Activated CD8-positive, alpha-beta T cell treated with anti-CD3 and anti-CD28 coated beads for 36 hours (primary cell): ENCODE measurements at regions not wholly inside any gene's neighbourhood (a gene's known extent, or its start where the extent isn't known, plus 50 kb on each side); places are given as distances from the start of the nearest gene placed in this dataset.

Experiments
- ATAC-seq: fragments of 200-7000 bp; cut with Tn5 transposase; one replicate; pipeline ENCODE4 v1.10.0; 2021; ENCODE audit warnings: mild to moderate bottlenecking, moderate library complexity
- CTCF ChIA-PET: fragments of 350-600 bp; sonication (Branson Sonifier 250); formaldehyde crosslinking; loops from one replicate; lab custom pipeline; 2021; ENCODE audit warnings: antibody characterized with exemption; lab: Charles Lee
- POLR2A ChIA-PET: fragments of 350-600 bp; sonication (Branson Sonifier 250); formaldehyde crosslinking; loops from one replicate; lab custom pipeline; 2021; ENCODE audit warnings: antibody characterized with exemption; lab: Charles Lee
- DNase-seq: peaks from one replicate; pipeline ENCODE4 v3.0.0-alpha.2; 2020
- H3K27ac Mint-ChIP-seq: one replicate; pipeline ENCODE4 v1.8.0; 2021; ENCODE audit warnings: mild to moderate bottlenecking, mixed read lengths
- H3K27me3 Mint-ChIP-seq: one replicate; pipeline ENCODE4 v1.8.0; 2021; ENCODE audit warnings: mixed read lengths
- H3K36me3 Mint-ChIP-seq: one replicate; pipeline ENCODE4 v1.8.0; 2021; ENCODE audit warnings: low read depth, mixed read lengths
- H3K4me1 Mint-ChIP-seq: one replicate; pipeline ENCODE4 v1.8.0; 2021; ENCODE audit warnings: low read depth, mixed read lengths
- H3K4me3 Mint-ChIP-seq: one replicate; pipeline ENCODE4 v1.8.0; 2021; ENCODE audit warnings: mild to moderate bottlenecking, moderate library complexity, mixed read lengths
- H3K9me3 Mint-ChIP-seq: one replicate; pipeline ENCODE4 v1.8.0; 2021; ENCODE audit warnings: mixed read lengths
- intact Hi-C: fragments of 100-400 bp; cut with micrococcal nuclease; formaldehyde crosslinking; loops from one replicate; pipeline ENCODE4 v1.10.0; 2022
- TF ChIP-seq, protein P1 (sequence below): fragments of 200-600 bp; IDR thresholded peaks from one replicate; pipeline ENCODE4 v1.8.0; 2022; ENCODE audit warnings: antibody characterized with exemption, mild to moderate bottlenecking

DNA sequence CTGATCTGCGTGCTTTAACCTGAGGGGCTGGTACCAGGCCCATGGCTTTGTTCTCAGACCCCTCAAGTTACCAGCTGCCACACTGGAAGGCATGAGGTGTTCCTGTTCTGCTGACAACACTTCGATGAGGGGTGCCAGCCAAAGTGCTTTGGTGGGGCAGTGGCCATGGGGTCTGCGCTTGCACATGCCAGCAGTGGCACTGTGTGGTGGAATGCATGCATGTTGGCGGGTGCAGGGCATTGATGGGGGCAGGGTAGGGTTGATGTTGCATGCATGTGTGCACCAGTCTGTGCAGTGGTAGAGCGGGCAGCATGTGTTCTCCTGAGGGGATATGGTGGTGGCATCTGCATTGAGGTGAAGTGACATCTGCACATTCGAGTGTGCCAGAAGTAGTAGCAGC is 497.0 kb downstream of the SQOR start:
- CTCF ChIA-PET = no interaction called here
- no peak for ATAC-seq
- TF ChIP-seq, protein P1, sequence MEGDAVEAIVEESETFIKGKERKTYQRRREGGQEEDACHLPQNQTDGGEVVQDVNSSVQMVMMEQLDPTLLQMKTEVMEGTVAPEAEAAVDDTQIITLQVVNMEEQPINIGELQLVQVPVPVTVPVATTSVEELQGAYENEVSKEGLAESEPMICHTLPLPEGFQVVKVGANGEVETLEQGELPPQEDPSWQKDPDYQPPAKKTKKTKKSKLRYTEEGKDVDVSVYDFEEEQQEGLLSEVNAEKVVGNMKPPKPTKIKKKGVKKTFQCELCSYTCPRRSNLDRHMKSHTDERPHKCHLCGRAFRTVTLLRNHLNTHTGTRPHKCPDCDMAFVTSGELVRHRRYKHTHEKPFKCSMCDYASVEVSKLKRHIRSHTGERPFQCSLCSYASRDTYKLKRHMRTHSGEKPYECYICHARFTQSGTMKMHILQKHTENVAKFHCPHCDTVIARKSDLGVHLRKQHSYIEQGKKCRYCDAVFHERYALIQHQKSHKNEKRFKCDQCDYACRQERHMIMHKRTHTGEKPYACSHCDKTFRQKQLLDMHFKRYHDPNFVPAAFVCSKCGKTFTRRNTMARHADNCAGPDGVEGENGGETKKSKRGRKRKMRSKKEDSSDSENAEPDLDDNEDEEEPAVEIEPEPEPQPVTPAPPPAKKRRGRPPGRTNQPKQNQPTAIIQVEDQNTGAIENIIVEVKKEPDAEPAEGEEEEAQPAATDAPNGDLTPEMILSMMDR = no peak

DNA sequence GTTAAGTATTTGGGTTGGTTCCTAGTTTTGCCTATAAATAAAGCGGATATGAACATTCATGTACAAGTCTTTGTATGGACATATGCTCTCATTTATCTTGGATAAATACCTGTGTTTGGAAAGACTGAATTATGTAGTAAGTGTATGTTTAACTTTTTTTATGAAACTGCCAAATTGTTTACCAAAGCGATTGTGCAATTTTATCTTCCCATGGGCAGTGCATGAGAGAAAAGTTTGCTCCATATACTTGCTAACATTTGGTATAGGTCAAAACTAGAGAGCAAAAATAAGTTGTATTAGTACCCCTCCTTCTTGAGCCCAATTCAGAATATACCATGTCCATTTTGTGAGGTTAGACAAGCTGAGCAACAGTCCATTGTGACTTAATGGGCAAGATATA is 502.6 kb downstream of the SQOR start:
- DNase-seq (no peak), ATAC-seq (no peak)
- no peak overlapping the region for H3K27ac Mint-ChIP-seq
- ChIA-PET POLR2A (no interaction called here), CTCF (no interaction called here)
- no peaks in the 10 kb centered on the region for H3K27me3 Mint-ChIP-seq
- TF ChIP-seq, protein P1 = no peak
- no peaks in the 10 kb centered on the region for H3K36me3 Mint-ChIP-seq
- H3K4me3 Mint-ChIP-seq = no peak overlapping the region
- H3K9me3 Mint-ChIP-seq = peaks cover 11% of the 10 kb centered on the region
- intact Hi-C loops = no loop called here
- H3K4me1 Mint-ChIP-seq = no peaks in the 10 kb centered on the region

More for the DNA sequence above, 497.0 kb downstream of the SQOR start:
- Mint-ChIP-seq H3K4me3 (no peak overlapping the region), H3K4me1 (no peaks in the 10 kb centered on the region), H3K9me3 (peaks cover 18% of the 10 kb centered on the region), H3K27me3 (no peaks in the 10 kb centered on the region), H3K27ac (no peak overlapping the region), H3K36me3 (no peaks in the 10 kb centered on the region)
- intact Hi-C loops = no loop called here
- no peak for DNase-seq
- POLR2A ChIA-PET = interaction anchor here (0.6 kb wide), 1 partner anchor 418 kb away, joined by 3 read pairs; no protein-coding TSS in a partner anchor

DNA sequence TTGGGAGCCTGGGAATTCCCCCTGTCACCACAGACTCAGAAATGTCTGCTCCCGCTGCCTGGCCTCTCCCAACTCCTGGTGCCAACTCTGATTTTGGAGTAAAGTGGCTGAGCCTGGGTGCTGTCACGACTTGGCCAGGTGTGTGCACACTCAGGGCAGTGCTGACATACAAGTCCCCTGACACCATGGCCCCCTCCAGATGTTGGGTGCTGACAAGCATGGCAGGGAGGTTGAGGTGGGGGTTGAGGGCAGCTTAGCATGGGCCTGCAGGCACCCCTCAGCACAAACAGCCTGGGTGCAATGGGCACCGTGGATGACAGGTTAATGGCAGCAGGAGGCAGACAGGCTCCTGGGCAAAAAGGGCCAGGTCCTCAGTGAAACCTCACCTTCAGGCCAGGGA is 511.2 kb downstream of the SQOR start:
- Mint-ChIP-seq H3K4me1 (no peaks in the 10 kb centered on the region), H3K9me3 (peaks cover 4% of the 10 kb centered on the region), H3K27ac (no peak overlapping the region), H3K4me3 (no peak overlapping the region), H3K36me3 (no peaks in the 10 kb centered on the region), H3K27me3 (no peaks in the 10 kb centered on the region)
- ATAC-seq (no peak), DNase-seq (no peak)
- CTCF ChIA-PET = no interaction called here
- POLR2A ChIA-PET = no interaction called here
- intact Hi-C loops = no loop called here
- TF ChIP-seq, protein P1 = no peak

DNA sequence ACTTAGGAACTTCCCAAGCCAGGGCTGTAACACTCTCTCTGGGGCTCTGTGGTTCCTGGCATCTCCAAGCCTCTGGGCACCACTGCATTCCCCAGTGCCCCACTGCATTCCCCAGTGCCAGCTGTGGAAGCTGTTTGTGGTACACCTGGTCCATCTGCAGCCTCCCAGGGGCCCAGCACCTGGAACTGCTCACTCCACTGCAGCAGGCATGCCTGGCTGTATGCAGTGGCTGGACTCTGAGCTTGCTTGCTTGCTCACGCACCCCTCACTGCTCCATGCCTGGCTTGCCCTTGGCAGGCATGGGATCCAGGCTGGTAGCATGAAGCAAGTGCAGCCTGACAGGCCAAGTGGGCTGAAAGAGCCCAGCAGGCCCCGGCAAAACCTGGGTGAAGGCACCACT is 512.1 kb downstream of the SQOR start:
- POLR2A ChIA-PET = no interaction called here
- TF ChIP-seq, protein P1 = no peak
- CTCF ChIA-PET = no interaction called here

DNA sequence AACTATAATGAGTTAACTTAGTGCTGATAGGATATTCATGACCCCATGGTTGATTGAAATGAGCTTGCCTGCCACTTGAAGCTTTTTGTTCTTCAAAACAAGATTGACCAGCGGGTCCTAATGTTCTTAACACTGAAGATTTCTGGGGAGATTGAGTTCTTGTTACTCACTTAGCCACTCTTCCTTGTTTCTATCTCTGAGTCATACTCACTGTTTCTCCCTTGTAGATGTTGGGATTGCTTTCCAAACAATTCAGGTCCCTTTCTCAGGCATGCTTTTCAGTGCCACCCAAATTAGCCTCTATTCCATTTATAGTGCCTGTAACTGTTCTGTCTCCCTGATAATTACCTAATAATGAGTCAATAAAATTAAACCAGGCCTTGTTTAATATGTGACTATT is 517.0 kb downstream of the SQOR start:
- ATAC-seq (no peak), DNase-seq (no peak)
- no peak overlapping the region for H3K4me3 Mint-ChIP-seq
- CTCF ChIA-PET = no interaction called here
- TF ChIP-seq, protein P1 = no peak
- no peaks in the 10 kb centered on the region for H3K36me3 Mint-ChIP-seq
- POLR2A ChIA-PET = no interaction called here
- intact Hi-C loops = no loop called here
- H3K4me1 Mint-ChIP-seq = no peaks in the 10 kb centered on the region
- peaks cover 3% of the 10 kb centered on the region for H3K9me3 Mint-ChIP-seq
- H3K27ac Mint-ChIP-seq = no peak overlapping the region
- H3K27me3 Mint-ChIP-seq = no peaks in the 10 kb centered on the region

More for the DNA sequence above, 512.1 kb downstream of the SQOR start:
- H3K9me3 Mint-ChIP-seq = peaks cover 4% of the 10 kb centered on the region
- H3K4me1 Mint-ChIP-seq = no peaks in the 10 kb centered on the region
- H3K27ac Mint-ChIP-seq = no peak overlapping the region
- DNase-seq (no peak), ATAC-seq (no peak)
- H3K4me3 Mint-ChIP-seq = no peak overlapping the region
- no peaks in the 10 kb centered on the region for H3K36me3 Mint-ChIP-seq
- no peaks in the 10 kb centered on the region for H3K27me3 Mint-ChIP-seq
- intact Hi-C loops = no loop called here
